ENCODE measurements at regions not wholly inside any gene's neighbourhood (a gene's known extent, or its start where the extent isn't known, plus 50 kb on each side); places are given as distances from the start of the nearest gene placed in this dataset.

DNA sequence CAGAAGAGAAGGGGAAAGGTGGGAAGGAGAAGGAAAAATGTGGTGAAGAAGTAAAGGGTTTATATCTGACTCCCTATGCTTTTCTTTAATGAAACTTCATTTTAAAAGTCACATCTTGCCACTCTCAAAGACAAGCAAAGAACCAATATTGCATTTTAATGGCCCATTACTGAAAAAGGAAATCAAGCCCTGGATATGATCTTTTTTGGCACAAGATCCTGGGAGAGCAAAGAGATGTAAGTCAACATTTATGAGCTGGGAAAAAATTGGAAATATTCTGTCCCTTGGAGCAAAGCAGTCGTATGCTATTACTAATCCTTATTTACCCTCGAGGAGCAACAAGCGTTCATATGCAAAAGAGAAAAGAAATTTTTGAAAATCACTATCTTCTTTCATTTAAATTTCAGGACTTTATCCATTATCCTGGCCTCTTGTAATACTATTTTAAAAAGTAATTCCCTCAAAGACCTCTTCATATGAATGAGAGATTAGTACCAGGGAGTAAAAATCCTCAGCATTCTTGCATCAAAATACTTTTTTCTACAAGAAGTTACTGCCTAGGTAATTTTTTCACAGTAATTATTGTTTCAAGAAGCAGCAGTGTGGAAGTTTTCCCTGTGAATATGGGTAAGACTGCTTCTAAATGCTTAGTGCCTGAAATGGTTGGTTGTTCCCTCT, 435.3 kb upstream of the PDZRN3 start:
- Mint-ChIP-seq H3K27me3 (no peaks in the 10 kb centered on the region), H3K4me1 (no peaks in the 10 kb centered on the region), H3K36me3 (ENCODE audit: low read depth) (no peaks in the 10 kb centered on the region), H3K27ac (no peak overlapping the region), H3K4me3 (no peak overlapping the region), H3K9me3 (peaks cover 6% of the 10 kb centered on the region)
- CTCF ChIA-PET, result no interaction called here
- POLR2A ChIA-PET, result no interaction called here
- no peak for TF ChIP-seq CTCF (IDR thresholded peaks at IDR 0.05)
- ATAC-seq (ENCODE audit: low read depth), result no peak
- no peak for DNase-seq
- intact Hi-C loops (cut with micrococcal nuclease), result no loop called here

DNA sequence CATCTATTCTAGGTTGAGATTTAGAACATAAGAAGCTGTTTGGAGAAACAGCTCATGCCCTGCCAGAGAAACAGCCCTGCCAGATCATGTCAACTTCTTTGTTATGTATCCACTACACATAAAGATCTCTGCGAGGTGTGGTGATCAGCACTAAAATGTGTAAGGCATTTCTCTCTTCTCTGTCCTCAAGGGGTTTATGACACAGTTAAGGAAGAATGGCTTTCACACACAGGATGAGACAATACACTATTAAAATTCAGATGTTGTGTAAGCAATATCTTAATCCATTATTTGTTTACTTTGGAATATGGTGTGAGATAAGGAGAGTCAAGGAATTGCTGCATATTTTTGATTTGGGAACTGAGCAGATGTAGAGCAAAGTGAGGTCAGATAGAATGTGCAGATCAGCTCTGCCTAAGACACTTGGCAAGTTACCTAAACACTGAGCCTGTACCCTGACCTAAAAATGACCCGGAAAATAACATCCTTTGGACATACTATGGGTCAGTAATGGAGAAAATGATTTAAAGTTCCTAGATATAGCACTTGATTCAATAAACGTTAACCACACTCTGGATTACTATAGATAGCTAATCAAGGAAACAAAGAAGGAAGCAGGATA, 434.7 kb upstream of the PDZRN3 start:
- Mint-ChIP-seq H3K36me3 (ENCODE audit: low read depth) (no peaks in the 10 kb centered on the region), H3K27ac (no peak overlapping the region)

GRCh38 chr3:74057169-74057568, 432.4 kb upstream of the PDZRN3 start:
- ATAC-seq (ENCODE audit: low read depth), result no peak
- TF ChIP-seq CTCF (IDR thresholded peaks at IDR 0.05), result no peak

More for the DNA sequence above, 434.7 kb upstream of the PDZRN3 start:
- intact Hi-C loops (cut with micrococcal nuclease), result no loop called here
- TF ChIP-seq CTCF (IDR thresholded peaks at IDR 0.05), result no peak
- CTCF ChIA-PET, result no interaction called here
- no peak overlapping the region for H3K4me3 Mint-ChIP-seq
- peaks cover 9% of the 10 kb centered on the region for H3K9me3 Mint-ChIP-seq
- no peaks in the 10 kb centered on the region for H3K27me3 Mint-ChIP-seq
- H3K4me1 Mint-ChIP-seq, result no peaks in the 10 kb centered on the region
- POLR2A ChIA-PET, result no interaction called here
- DNase-seq (no peak), ATAC-seq (ENCODE audit: low read depth) (no peak)

GRCh38 chr3:74055061-74055460, 430.3 kb upstream of the PDZRN3 start:
- Mint-ChIP-seq H3K36me3 (ENCODE audit: low read depth) (no peaks in the 10 kb centered on the region), H3K27ac (no peak overlapping the region), H3K4me1 (no peaks in the 10 kb centered on the region), H3K4me3 (no peak overlapping the region), H3K27me3 (no peaks in the 10 kb centered on the region), H3K9me3 (peaks cover 9% of the 10 kb centered on the region)
- POLR2A ChIA-PET, result no interaction called here
- CTCF ChIA-PET, result no interaction called here
- no peak for ATAC-seq (ENCODE audit: low read depth)
- intact Hi-C loops (cut with micrococcal nuclease), result no loop called here
- no peak for TF ChIP-seq CTCF (IDR thresholded peaks at IDR 0.05)
- DNase-seq, result no peak

More at GRCh38 chr3:74057169-74057568, 432.4 kb upstream of the PDZRN3 start:
- Mint-ChIP-seq H3K27ac (no peak overlapping the region), H3K4me1 (no peaks in the 10 kb centered on the region), H3K36me3 (ENCODE audit: low read depth) (no peaks in the 10 kb centered on the region), H3K9me3 (peaks cover 9% of the 10 kb centered on the region), H3K27me3 (no peaks in the 10 kb centered on the region), H3K4me3 (no peak overlapping the region)
- intact Hi-C loops (cut with micrococcal nuclease), result no loop called here
- ChIA-PET CTCF (no interaction called here), POLR2A (no interaction called here)
- no peak for DNase-seq

DNA sequence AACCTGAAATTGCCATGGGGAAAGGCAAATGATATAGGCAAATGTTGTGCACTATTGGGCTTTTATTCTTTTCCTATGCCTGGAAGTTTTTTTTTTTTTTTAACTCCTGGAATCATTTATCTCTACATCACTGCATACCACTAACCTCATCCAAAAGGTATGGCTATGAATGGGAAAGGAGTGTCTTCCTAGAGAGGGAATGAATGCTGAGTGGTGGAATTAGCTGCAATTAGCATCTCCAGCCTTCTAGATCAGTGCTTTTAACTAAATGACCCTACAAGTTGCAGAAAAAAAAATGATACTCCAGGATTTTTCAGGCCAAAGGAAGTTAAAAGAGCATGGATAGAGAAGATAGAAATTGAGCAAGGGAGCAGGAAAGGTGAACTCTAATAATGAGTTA, 429.8 kb upstream of the PDZRN3 start:
- DNase-seq, result no peak
- TF ChIP-seq CTCF (IDR thresholded peaks at IDR 0.05), result no peak
- H3K27ac Mint-ChIP-seq, result no peak overlapping the region
- H3K9me3 Mint-ChIP-seq, result peaks cover 9% of the 10 kb centered on the region
- ATAC-seq (ENCODE audit: low read depth), result no peak
- H3K4me3 Mint-ChIP-seq, result no peak overlapping the region
- no peaks in the 10 kb centered on the region for H3K4me1 Mint-ChIP-seq
- CTCF ChIA-PET, result no interaction called here
- intact Hi-C loops (cut with micrococcal nuclease), result no loop called here
- no peaks in the 10 kb centered on the region for H3K36me3 Mint-ChIP-seq (ENCODE audit: low read depth)
- no peaks in the 10 kb centered on the region for H3K27me3 Mint-ChIP-seq
- POLR2A ChIA-PET, result no interaction called here

Measured in activated B cell treated with CpG ODN at 0.5 μM for 24 hours (primary cell).